Urinary bladder (tissue), 3 donors: ENCODE measurements at regions not wholly inside any gene's neighbourhood (a gene's known extent, or its start where the extent isn't known, plus 50 kb on each side); places are given as distances from the start of the nearest gene placed in this dataset.
"Not testable (repeated sequence)": the region's sequence is repeated elsewhere in the genome, so short reads cannot be mapped to it uniquely, and the experiment has no call there.

Source experiments
- DNase-seq: peaks from one replicate; pipeline ENCODE4 v3.0.0-alpha.2; 2015; ENCODE audit errors: extremely low spot score
- H3K27ac ChIP-seq: one replicate; pipeline ENCODE4 v1.5.1; 2013; ENCODE audit warnings: low read depth, mild to moderate bottlenecking, moderate library complexity
- H3K36me3 ChIP-seq: one replicate; pipeline ENCODE4 v1.6.1; 2013; ENCODE audit warnings: mild to moderate bottlenecking, moderate library complexity; ENCODE audit not compliant: insufficient read depth
- H3K4me1 ChIP-seq: one replicate; pipeline ENCODE4 v1.6.1; 2013; ENCODE audit warnings: mild to moderate bottlenecking, moderate library complexity; ENCODE audit not compliant: insufficient read depth
- H3K4me3 ChIP-seq: one replicate; pipeline ENCODE4 v1.5.1; 2013; ENCODE audit warnings: low read depth, low read length
- WGBS: extraction: QIAGEN DNeasy Blood & Tissue Kit; methylation state at CpG from one replicate; pipeline ENCODE4 v1.1.7; 2013; 5-methylcytosine and 5-hydroxymethylcytosine counted together
- donor health status: healthy with polysubstance abuse.
- donor health status: healthy.

GRCh38 chr10:34058845-34059614 lies 724.6 kb upstream of the NRP1 start:
- H3K27ac ChIP-seq: no peak overlapping the region
- H3K36me3 ChIP-seq: no peaks in the 10 kb centered on the region
- H3K4me3 ChIP-seq: no peak overlapping the region
- 47% methylated on average over 11 of the region's 11 CpGs for WGBS
- no peak for DNase-seq
- H3K4me1 ChIP-seq: no peaks in the 10 kb centered on the region

- not testable (repeated sequence) for DNase-seq, H3K27ac ChIP-seq
- WGBS: 97% methylated on average over 38 of the region's 38 CpGs
These were observed 721.0 kb upstream of the NRP1 start for GRCh38 chr10:34055410-34055985.

GRCh38 chr10:34049887-34050286 lies 715.4 kb upstream of the NRP1 start:
- WGBS: 68% methylated on average over 9 of the region's 9 CpGs

More at GRCh38 chr10:34055410-34055985, 721.0 kb upstream of the NRP1 start:
- not testable (repeated sequence) for H3K4me1 ChIP-seq, H3K4me3 ChIP-seq, H3K36me3 ChIP-seq

GRCh38 chr10:34049469-34049868 lies 715.0 kb upstream of the NRP1 start:
- DNase-seq: no peak
- Histone ChIP-seq H3K27ac (no peak overlapping the region), H3K4me1 (no peaks in the 10 kb centered on the region), H3K4me3 (no peak overlapping the region), H3K36me3 (no peaks in the 10 kb centered on the region)
- 52% methylated on average over 3 of the region's 3 CpGs for WGBS

More at GRCh38 chr10:34049887-34050286, 715.4 kb upstream of the NRP1 start:
- Histone ChIP-seq H3K4me1 (no peaks in the 10 kb centered on the region), H3K27ac (no peak overlapping the region), H3K36me3 (no peaks in the 10 kb centered on the region), H3K4me3 (no peak overlapping the region)
- DNase-seq: no peak

- no peak overlapping the region for H3K4me3 ChIP-seq
These were observed 712.9 kb upstream of the NRP1 start for GRCh38 chr10:34047389-34047788.

GRCh38 chr10:34046506-34047034 lies 712.1 kb upstream of the NRP1 start:
- no peaks in the 10 kb centered on the region for H3K36me3 ChIP-seq
- no peaks in the 10 kb centered on the region for H3K4me1 ChIP-seq
- H3K4me3 ChIP-seq: no peak overlapping the region
- no peak overlapping the region for H3K27ac ChIP-seq
- WGBS: 54% methylated on average over 9 of the region's 9 CpGs
- DNase-seq: no peak

More at GRCh38 chr10:34047389-34047788, 712.9 kb upstream of the NRP1 start:
- Histone ChIP-seq H3K27ac (no peak overlapping the region), H3K4me1 (no peaks in the 10 kb centered on the region), H3K36me3 (no peaks in the 10 kb centered on the region)
- 95% methylated on average over 7 of the region's 7 CpGs for WGBS
- DNase-seq: no peak

GRCh38 chr10:34045571-34046190 lies 711.2 kb upstream of the NRP1 start:
- H3K27ac ChIP-seq: no peak overlapping the region
- no peaks in the 10 kb centered on the region for H3K4me1 ChIP-seq
- no peak overlapping the region for H3K4me3 ChIP-seq
- DNase-seq: no peak
- WGBS: 84% methylated on average over 6 of the region's 6 CpGs
- H3K36me3 ChIP-seq: no peaks in the 10 kb centered on the region

- no peak for DNase-seq
- Histone ChIP-seq H3K4me1 (no peaks in the 10 kb centered on the region), H3K4me3 (no peak overlapping the region), H3K36me3 (no peaks in the 10 kb centered on the region), H3K27ac (no peak overlapping the region)
- over 99% methylated on average over 4 of the region's 4 CpGs for WGBS
These were observed 707.4 kb upstream of the NRP1 start for GRCh38 chr10:34041871-34042270.

- H3K36me3 ChIP-seq: no peaks in the 10 kb centered on the region
- H3K4me3 ChIP-seq: no peak overlapping the region
- no peaks in the 10 kb centered on the region for H3K4me1 ChIP-seq
- 71% methylated on average over 3 of the region's 3 CpGs for WGBS
- no peak for DNase-seq
- H3K27ac ChIP-seq: no peak overlapping the region
These were observed 703.0 kb upstream of the NRP1 start for GRCh38 chr10:34037499-34037898.

GRCh38 chr10:34035241-34035790 lies 700.8 kb upstream of the NRP1 start:
- 98% methylated on average over 29 of the region's 29 CpGs for WGBS
- H3K36me3 ChIP-seq, H3K27ac ChIP-seq, H3K4me1 ChIP-seq, H3K4me3 ChIP-seq, DNase-seq: not testable (repeated sequence)

- Histone ChIP-seq H3K4me3 (no peak overlapping the region), H3K36me3 (no peaks in the 10 kb centered on the region), H3K27ac (no peak overlapping the region), H3K4me1 (no peaks in the 10 kb centered on the region)
- DNase-seq: no peak
- WGBS: 95% methylated on average over 5 of the region's 5 CpGs
These were observed 698.6 kb upstream of the NRP1 start for GRCh38 chr10:34033078-34033477.

GRCh38 chr10:34032564-34032963 lies 698.1 kb upstream of the NRP1 start:
- Histone ChIP-seq H3K36me3 (no peaks in the 10 kb centered on the region), H3K4me1 (no peaks in the 10 kb centered on the region), H3K4me3 (no peak overlapping the region), H3K27ac (no peak overlapping the region)
- DNase-seq: no peak
- WGBS: 97% methylated on average over 3 of the region's 3 CpGs

- no peaks in the 10 kb centered on the region for H3K4me1 ChIP-seq
- WGBS: 38% methylated on average over 3 of the region's 3 CpGs
- H3K4me3 ChIP-seq: no peak overlapping the region
- no peak for DNase-seq
- H3K27ac ChIP-seq: no peak overlapping the region
- H3K36me3 ChIP-seq: no peaks in the 10 kb centered on the region
These were observed 696.9 kb upstream of the NRP1 start for GRCh38 chr10:34031400-34031799.
